Panc1 (cell line): ENCODE measurements at regions not wholly inside any gene's neighbourhood (a gene's known extent, or its start where the extent isn't known, plus 50 kb on each side); places are given as distances from the start of the nearest gene placed in this dataset.

ENCODE experiments used
- POLR2AphosphoS5 ChIP-seq: IDR thresholded peaks from 2 replicates; pipeline ENCODE4 v1.6.1; 2012; ENCODE audit warnings: mild to moderate bottlenecking, low read depth, low read length, moderate library complexity
- REST ChIP-seq, 2 experiments: IDR thresholded peaks; 2 replicates each; pipeline ENCODE4 v1.6.1; 2011 to 2012; ENCODE audit warnings: low read depth in 2 of 2, control low read depth in 1 of 2, low read length in 1 of 2, mild to moderate bottlenecking in 1 of 2, moderate library complexity in 1 of 2; ENCODE audit not compliant: insufficient read depth in 1 of 2
- SIN3A ChIP-seq: IDR thresholded peaks from 2 replicates; pipeline ENCODE4 v1.6.1; 2012; ENCODE audit warnings: low read depth, mild to moderate bottlenecking, low read length, moderate library complexity, borderline replicate concordance; ENCODE audit not compliant: insufficient read depth
- TF ChIP-seq, protein P1 (sequence below): fragments of 450-650 bp; IDR thresholded peaks from 2 replicates; pipeline ENCODE4 v1.5.1; 2017; ENCODE audit warnings: mild to moderate bottlenecking

GRCh38 chr14:76947838-76948184 lies 80.7 kb downstream of the IRF2BPL start:
- TF ChIP-seq, protein P1, sequence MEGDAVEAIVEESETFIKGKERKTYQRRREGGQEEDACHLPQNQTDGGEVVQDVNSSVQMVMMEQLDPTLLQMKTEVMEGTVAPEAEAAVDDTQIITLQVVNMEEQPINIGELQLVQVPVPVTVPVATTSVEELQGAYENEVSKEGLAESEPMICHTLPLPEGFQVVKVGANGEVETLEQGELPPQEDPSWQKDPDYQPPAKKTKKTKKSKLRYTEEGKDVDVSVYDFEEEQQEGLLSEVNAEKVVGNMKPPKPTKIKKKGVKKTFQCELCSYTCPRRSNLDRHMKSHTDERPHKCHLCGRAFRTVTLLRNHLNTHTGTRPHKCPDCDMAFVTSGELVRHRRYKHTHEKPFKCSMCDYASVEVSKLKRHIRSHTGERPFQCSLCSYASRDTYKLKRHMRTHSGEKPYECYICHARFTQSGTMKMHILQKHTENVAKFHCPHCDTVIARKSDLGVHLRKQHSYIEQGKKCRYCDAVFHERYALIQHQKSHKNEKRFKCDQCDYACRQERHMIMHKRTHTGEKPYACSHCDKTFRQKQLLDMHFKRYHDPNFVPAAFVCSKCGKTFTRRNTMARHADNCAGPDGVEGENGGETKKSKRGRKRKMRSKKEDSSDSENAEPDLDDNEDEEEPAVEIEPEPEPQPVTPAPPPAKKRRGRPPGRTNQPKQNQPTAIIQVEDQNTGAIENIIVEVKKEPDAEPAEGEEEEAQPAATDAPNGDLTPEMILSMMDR = no peak
- TF ChIP-seq POLR2AphosphoS5 = no peak
- TF ChIP-seq REST (IDR thresholded peaks at IDR 0.05; ENCODE audit: insufficient read depth in 1 of 2, low read depth in 2 of 2, low read length in 1 of 2) = no peak
- no peak for TF ChIP-seq SIN3A
